ENCODE measurements at regions not wholly inside any gene's neighbourhood (a gene's known extent, or its start where the extent isn't known, plus 50 kb on each side); places are given as distances from the start of the nearest gene placed in this dataset.
A peak's percentile ranks its signal among the peaks of the same experiment; 100 is the strongest.
"Not testable (repeated sequence)": the region's sequence is repeated elsewhere in the genome, so short reads cannot be mapped to it uniquely, and the experiment has no call there.

GRCh38 chr3:106303766-106304165 lies 435.0 kb upstream of the CBLB start:
- no peaks in the 10 kb centered on the region for H3K27me3 Mint-ChIP-seq
- ATAC-seq (no peak), DNase-seq (no peak)
- no peak overlapping the region for H3K4me3 Mint-ChIP-seq
- peaks cover 22% of the 10 kb centered on the region for H3K4me1 Mint-ChIP-seq
- peak overlapping the region; percentile 21 for H3K27ac Mint-ChIP-seq
- H3K9me3 ChIP-seq (ENCODE audit: control insufficient read depth, low read length, poor library complexity, severe bottlenecking): no peaks in the 10 kb centered on the region
- no peaks in the 10 kb centered on the region for H3K36me3 Mint-ChIP-seq (ENCODE audit: low read depth)

GRCh38 chr3:106305127-106305526 lies 436.3 kb upstream of the CBLB start:
- no peaks in the 10 kb centered on the region for H3K27me3 Mint-ChIP-seq
- no peaks in the 10 kb centered on the region for H3K36me3 Mint-ChIP-seq (ENCODE audit: low read depth)
- no peak for DNase-seq
- H3K9me3 ChIP-seq (ENCODE audit: control insufficient read depth, low read length, poor library complexity, severe bottlenecking): no peaks in the 10 kb centered on the region
- peaks cover 15% of the 10 kb centered on the region for H3K4me1 Mint-ChIP-seq
- no peak for ATAC-seq
- no peak overlapping the region for H3K27ac Mint-ChIP-seq
- no peak overlapping the region for H3K4me3 Mint-ChIP-seq

GRCh38 chr3:106305882-106306435 lies 437.1 kb upstream of the CBLB start:
- DNase-seq (no peak), ATAC-seq (no peak)
- no peak overlapping the region for H3K27ac Mint-ChIP-seq
- H3K4me3 Mint-ChIP-seq: no peak overlapping the region
- H3K36me3 Mint-ChIP-seq (ENCODE audit: low read depth): no peaks in the 10 kb centered on the region
- H3K4me1 Mint-ChIP-seq: peaks cover 15% of the 10 kb centered on the region
- no peaks in the 10 kb centered on the region for H3K27me3 Mint-ChIP-seq
- no peaks in the 10 kb centered on the region for H3K9me3 ChIP-seq (ENCODE audit: control insufficient read depth, low read length, poor library complexity, severe bottlenecking)

- peaks cover 3% of the 10 kb centered on the region for H3K4me1 Mint-ChIP-seq
- no peaks in the 10 kb centered on the region for H3K9me3 ChIP-seq (ENCODE audit: control insufficient read depth, low read length, poor library complexity, severe bottlenecking)
- no peak overlapping the region for H3K4me3 Mint-ChIP-seq
- no peaks in the 10 kb centered on the region for H3K27me3 Mint-ChIP-seq
- no peak for DNase-seq
- H3K36me3 Mint-ChIP-seq (ENCODE audit: low read depth): no peaks in the 10 kb centered on the region
- H3K27ac Mint-ChIP-seq: no peak overlapping the region
- no peak for ATAC-seq
These were observed 440.5 kb upstream of the CBLB start for GRCh38 chr3:106309274-106309673.

GRCh38 chr3:106309798-106310197 lies 441.0 kb upstream of the CBLB start:
- not testable (repeated sequence) for H3K9me3 ChIP-seq (ENCODE audit: control insufficient read depth, low read length, poor library complexity, severe bottlenecking); H3K4me3 Mint-ChIP-seq; H3K4me1 Mint-ChIP-seq; H3K27ac Mint-ChIP-seq; ATAC-seq; H3K27me3 Mint-ChIP-seq; H3K36me3 Mint-ChIP-seq (ENCODE audit: low read depth); DNase-seq

GRCh38 chr3:106317141-106318055 lies 448.6 kb upstream of the CBLB start:
- H3K36me3 Mint-ChIP-seq (ENCODE audit: low read depth): no peaks in the 10 kb centered on the region
- H3K27me3 Mint-ChIP-seq: no peaks in the 10 kb centered on the region
- no peak overlapping the region for H3K4me3 Mint-ChIP-seq
- ATAC-seq (no peak), DNase-seq (no peak)
- peaks cover 9% of the 10 kb centered on the region for H3K4me1 Mint-ChIP-seq
- no peaks in the 10 kb centered on the region for H3K9me3 ChIP-seq (ENCODE audit: control insufficient read depth, low read length, poor library complexity, severe bottlenecking)
- H3K27ac Mint-ChIP-seq: peak overlapping the region; percentile 4

GRCh38 chr3:106321438-106321837 lies 452.6 kb upstream of the CBLB start:
- not testable (repeated sequence) for H3K36me3 Mint-ChIP-seq (ENCODE audit: low read depth); DNase-seq; H3K4me3 Mint-ChIP-seq; ATAC-seq; H3K27ac Mint-ChIP-seq; H3K4me1 Mint-ChIP-seq; H3K9me3 ChIP-seq (ENCODE audit: control insufficient read depth, low read length, poor library complexity, severe bottlenecking); H3K27me3 Mint-ChIP-seq

GRCh38 chr3:106323586-106323985 lies 454.8 kb upstream of the CBLB start:
- DNase-seq: no peak
- no peaks in the 10 kb centered on the region for H3K9me3 ChIP-seq (ENCODE audit: control insufficient read depth, low read length, poor library complexity, severe bottlenecking)
- Mint-ChIP-seq H3K27me3 (no peaks in the 10 kb centered on the region), H3K4me3 (no peak overlapping the region), H3K4me1 (peaks cover 4% of the 10 kb centered on the region), H3K27ac (no peak overlapping the region), H3K36me3 (ENCODE audit: low read depth) (no peaks in the 10 kb centered on the region)
- ATAC-seq: no peak

- Mint-ChIP-seq H3K4me3 (peak overlapping the region; percentile 5), H3K4me1 (peaks cover 13% of the 10 kb centered on the region), H3K27ac (peak overlapping the region; percentile 34), H3K36me3 (ENCODE audit: low read depth) (no peaks in the 10 kb centered on the region), H3K27me3 (no peaks in the 10 kb centered on the region)
- DNase-seq: no peak
- H3K9me3 ChIP-seq (ENCODE audit: control insufficient read depth, low read length, poor library complexity, severe bottlenecking): no peaks in the 10 kb centered on the region
- ATAC-seq: no peak
These were observed 458.3 kb upstream of the CBLB start for GRCh38 chr3:106326941-106327695.

- H3K27ac Mint-ChIP-seq: no peak overlapping the region
- H3K27me3 Mint-ChIP-seq: no peaks in the 10 kb centered on the region
- no peak overlapping the region for H3K4me3 Mint-ChIP-seq
- H3K9me3 ChIP-seq (ENCODE audit: control insufficient read depth, low read length, poor library complexity, severe bottlenecking): no peaks in the 10 kb centered on the region
- no peaks in the 10 kb centered on the region for H3K36me3 Mint-ChIP-seq (ENCODE audit: low read depth)
- no peak for DNase-seq
- ATAC-seq: no peak
- H3K4me1 Mint-ChIP-seq: peaks cover 13% of the 10 kb centered on the region
These were observed 458.8 kb upstream of the CBLB start for GRCh38 chr3:106327696-106328025.

GRCh38 chr3:106328224-106328623 lies 459.4 kb upstream of the CBLB start:
- DNase-seq (no peak), ATAC-seq (no peak)
- Mint-ChIP-seq H3K36me3 (ENCODE audit: low read depth) (no peaks in the 10 kb centered on the region), H3K27me3 (no peaks in the 10 kb centered on the region), H3K4me3 (no peak overlapping the region), H3K4me1 (peaks cover 13% of the 10 kb centered on the region), H3K27ac (no peak overlapping the region)
- no peaks in the 10 kb centered on the region for H3K9me3 ChIP-seq (ENCODE audit: control insufficient read depth, low read length, poor library complexity, severe bottlenecking)

GRCh38 chr3:106329521-106329920 lies 460.7 kb upstream of the CBLB start:
- H3K9me3 ChIP-seq (ENCODE audit: control insufficient read depth, low read length, poor library complexity, severe bottlenecking): no peaks in the 10 kb centered on the region
- ATAC-seq: no peak
- Mint-ChIP-seq H3K27ac (no peak overlapping the region), H3K36me3 (ENCODE audit: low read depth) (no peaks in the 10 kb centered on the region), H3K4me1 (peaks cover 17% of the 10 kb centered on the region), H3K4me3 (no peak overlapping the region), H3K27me3 (no peaks in the 10 kb centered on the region)
- no peak for DNase-seq

GRCh38 chr3:106331636-106332035 lies 462.8 kb upstream of the CBLB start:
- no peak overlapping the region for H3K4me3 Mint-ChIP-seq
- ATAC-seq: no peak
- H3K9me3 ChIP-seq (ENCODE audit: control insufficient read depth, low read length, poor library complexity, severe bottlenecking): no peaks in the 10 kb centered on the region
- H3K27me3 Mint-ChIP-seq: no peaks in the 10 kb centered on the region
- no peak overlapping the region for H3K27ac Mint-ChIP-seq
- peaks cover 29% of the 10 kb centered on the region for H3K4me1 Mint-ChIP-seq
- no peaks in the 10 kb centered on the region for H3K36me3 Mint-ChIP-seq (ENCODE audit: low read depth)
- no peak for DNase-seq
